Smooth muscle cell (in vitro differentiated cells): ENCODE measurements at regions not wholly inside any gene's neighbourhood (a gene's known extent, or its start where the extent isn't known, plus 50 kb on each side); places are given as distances from the start of the nearest gene placed in this dataset. TPM values are rescaled to one million over a fixed set of nuclear protein-coding genes. Genes with fewer than 3 reads are reported as not detected.
"Not testable (repeated sequence)": the region's sequence is repeated elsewhere in the genome, so short reads cannot be mapped to it uniquely, and the experiment has no call there.

Experiments
- DNase-seq: peaks from one replicate; lab custom pipeline; 2025; ENCODE audit not compliant: unreplicated experiment; lab: John Stamatoyannopoulos, UW
- H2AFZ ChIP-seq: fragments of 200-600 bp; sonication (generic); 2 replicates; pipeline ENCODE4 v1.6.0; 2016; ENCODE audit warnings: antibody characterized with exemption, low read depth, mild to moderate bottlenecking
- H3F3A ChIP-seq: fragments of 200-600 bp; sonication (generic); 2 replicates; pipeline ENCODE4 v1.6.0; 2017; ENCODE audit warnings: antibody characterized with exemption, low read depth
- H3K27ac ChIP-seq: fragments of 200-600 bp; sonication (generic); 2 replicates; pipeline ENCODE4 v1.5.1; 2016; ENCODE audit warnings: low read depth, mild to moderate bottlenecking
- H3K27me3 ChIP-seq: fragments of 200-600 bp; sonication (generic); 2 replicates; pipeline ENCODE4 v1.6.1; 2016; ENCODE audit warnings: low read depth, mild to moderate bottlenecking
- H3K36me3 ChIP-seq: fragments of 200-600 bp; sonication (generic); 2 replicates; pipeline ENCODE4 v1.5.1; 2016; ENCODE audit warnings: low read depth
- H3K4me1 ChIP-seq: fragments of 200-600 bp; sonication (generic); 2 replicates; pipeline ENCODE4 v1.5.1; 2016; ENCODE audit warnings: low read depth
- H3K4me2 ChIP-seq: fragments of 200-600 bp; sonication (generic); 2 replicates; pipeline ENCODE4 v1.6.0; 2016; ENCODE audit warnings: mild to moderate bottlenecking
- H3K4me3 ChIP-seq: fragments of 200-600 bp; sonication (generic); 2 replicates; pipeline ENCODE4 v1.5.1; 2016; ENCODE audit warnings: mild to moderate bottlenecking
- H3K79me2 ChIP-seq: fragments of 200-600 bp; sonication (generic); 2 replicates; pipeline ENCODE4 v1.6.0; 2016; ENCODE audit warnings: low read depth, mild to moderate bottlenecking
- H3K9ac ChIP-seq: fragments of 200-600 bp; sonication (generic); 2 replicates; pipeline ENCODE4 v1.6.0; 2016; ENCODE audit warnings: low read depth
- H3K9me3 ChIP-seq: fragments of 200-600 bp; sonication (generic); replicated peaks from 2 replicates; pipeline ENCODE4 v1.5.1; 2016; ENCODE audit warnings: low read depth
- H4K20me1 ChIP-seq: fragments of 200-600 bp; sonication (generic); 2 replicates; pipeline ENCODE4 v1.6.0; 2016; ENCODE audit warnings: low read depth
- CTCF ChIP-seq: fragments of 200-600 bp; sonication (generic); IDR thresholded peaks from 2 replicates; pipeline ENCODE4 v1.5.1; 2017; ENCODE audit warnings: borderline replicate concordance, mild to moderate bottlenecking, antibody characterized with exemption; ENCODE audit not compliant: insufficient read depth, poor library complexity, severe bottlenecking
- WGBS: methylation state at CpG from one replicate; pipeline ENCODE4 v1.1.7; 2016; ENCODE audit warnings: low lambda C conversion rate; 5-methylcytosine and 5-hydroxymethylcytosine counted together
- small RNA-seq: library from RNA; depleted of rRNA; stranded (forward); fragments of <200 nt; gene quantifications from one replicate; pipeline ENCODE3, GENCODE V24; 2014

- Histone ChIP-seq H4K20me1 (no peaks in the 10 kb centered on the region), H3K36me3 (no peaks in the 10 kb centered on the region), H3K9me3 (no peaks in the 10 kb centered on the region), H3K27ac (no peak overlapping the region), H3K4me1 (no peaks in the 10 kb centered on the region), H3K4me2 (no peak overlapping the region), H2AFZ (no peak overlapping the region), H3K79me2 (no peaks in the 10 kb centered on the region), H3K4me3 (no peak overlapping the region), H3F3A (no peaks in the 10 kb centered on the region), H3K27me3 (no peaks in the 10 kb centered on the region), H3K9ac (no peak overlapping the region)
- no peak for TF ChIP-seq CTCF
- no peak for DNase-seq
- WGBS, result 72% methylated on average over 7 of the region's 8 CpGs
Observed at GRCh38 chr17:21613071-21613429, 79.3 kb upstream of the KCNJ18 start.

- H3K9me3 ChIP-seq, H3K4me2 ChIP-seq, H3K27ac ChIP-seq, H3K79me2 ChIP-seq, H3F3A ChIP-seq, H3K36me3 ChIP-seq, H4K20me1 ChIP-seq, H3K9ac ChIP-seq, H3K4me3 ChIP-seq, H2AFZ ChIP-seq, H3K4me1 ChIP-seq, DNase-seq, H3K27me3 ChIP-seq: not testable (repeated sequence)
- WGBS, result 61% methylated on average over 3 of the region's 3 CpGs
Observed at GRCh38 chr17:21626987-21627386, 65.3 kb upstream of the KCNJ18 start.

Small RNA genes in the stretch of these regions (small RNA-seq; reads per million reads assigned to genes)
- not detected for gene AC233702.6
- gene AC233702.8, result not detected
